Activated B cell treated with CpG ODN at 0.5 μM for 24 hours (primary cell): ENCODE measurements at regions not wholly inside any gene's neighbourhood (a gene's known extent, or its start where the extent isn't known, plus 50 kb on each side); places are given as distances from the start of the nearest gene placed in this dataset.

Experiments
- ATAC-seq: fragments of 200-7000 bp; cut with Tn5 transposase; one replicate; pipeline ENCODE4 v1.10.0; 2021; ENCODE audit warnings: low read depth, mild to moderate bottlenecking, moderate library complexity
- CTCF ChIA-PET: fragments of 350-600 bp; sonication (Branson Sonifier 250); formaldehyde crosslinking; loops from one replicate; lab custom pipeline; 2021; ENCODE audit warnings: antibody characterized with exemption; lab: Charles Lee
- POLR2A ChIA-PET: fragments of 350-600 bp; sonication (Branson Sonifier 250); formaldehyde crosslinking; loops from one replicate; lab custom pipeline; 2021; ENCODE audit warnings: antibody characterized with exemption; lab: Charles Lee
- DNase-seq: peaks from one replicate; pipeline ENCODE4 v3.0.0; 2022
- H3K27ac Mint-ChIP-seq: one replicate; pipeline ENCODE4 v1.8.0; 2020; ENCODE audit warnings: mixed read lengths
- H3K27me3 Mint-ChIP-seq: one replicate; pipeline ENCODE4 v1.8.0; 2021; ENCODE audit warnings: mixed read lengths
- H3K36me3 Mint-ChIP-seq: one replicate; pipeline ENCODE4 v1.8.0; 2021; ENCODE audit warnings: low read depth, mixed read lengths
- H3K4me1 Mint-ChIP-seq: one replicate; pipeline ENCODE4 v1.8.0; 2021; ENCODE audit warnings: mixed read lengths
- H3K4me3 Mint-ChIP-seq: one replicate; pipeline ENCODE4 v1.8.0; 2020; ENCODE audit warnings: mild to moderate bottlenecking, mixed read lengths
- H3K9me3 Mint-ChIP-seq: one replicate; pipeline ENCODE4 v1.8.0; 2020; ENCODE audit warnings: mixed read lengths
- intact Hi-C: fragments of 100-400 bp; cut with micrococcal nuclease; formaldehyde crosslinking; loops from one replicate; pipeline ENCODE4 v1.15.1; 2024
- TF ChIP-seq, protein P1 (sequence below): fragments of 200-600 bp; IDR thresholded peaks from one replicate; pipeline ENCODE4 v1.8.0; 2022; ENCODE audit warnings: antibody characterized with exemption, mild to moderate bottlenecking

DNA sequence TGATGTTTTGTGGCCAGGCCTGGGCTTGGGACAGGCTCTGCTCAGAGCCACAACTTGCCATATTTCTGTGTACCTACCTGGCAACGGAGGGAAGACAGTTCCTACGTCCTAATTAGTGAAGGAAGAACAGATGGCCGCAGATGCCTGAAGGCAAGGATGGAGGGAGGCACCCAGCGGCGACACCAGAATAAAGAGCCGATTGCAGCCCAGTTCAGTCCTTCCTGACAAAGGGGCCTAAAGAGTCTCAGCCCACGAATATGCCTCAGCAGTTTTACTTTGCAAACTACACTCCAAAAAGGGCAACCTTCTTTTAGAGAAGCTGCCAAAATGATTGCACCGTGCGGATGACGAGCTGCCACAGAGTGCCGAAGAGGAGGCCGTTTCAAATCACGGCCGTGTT, 585.8 kb downstream of the GLRX3 start:
- intact Hi-C loops: no loop called here
- TF ChIP-seq, protein P1, sequence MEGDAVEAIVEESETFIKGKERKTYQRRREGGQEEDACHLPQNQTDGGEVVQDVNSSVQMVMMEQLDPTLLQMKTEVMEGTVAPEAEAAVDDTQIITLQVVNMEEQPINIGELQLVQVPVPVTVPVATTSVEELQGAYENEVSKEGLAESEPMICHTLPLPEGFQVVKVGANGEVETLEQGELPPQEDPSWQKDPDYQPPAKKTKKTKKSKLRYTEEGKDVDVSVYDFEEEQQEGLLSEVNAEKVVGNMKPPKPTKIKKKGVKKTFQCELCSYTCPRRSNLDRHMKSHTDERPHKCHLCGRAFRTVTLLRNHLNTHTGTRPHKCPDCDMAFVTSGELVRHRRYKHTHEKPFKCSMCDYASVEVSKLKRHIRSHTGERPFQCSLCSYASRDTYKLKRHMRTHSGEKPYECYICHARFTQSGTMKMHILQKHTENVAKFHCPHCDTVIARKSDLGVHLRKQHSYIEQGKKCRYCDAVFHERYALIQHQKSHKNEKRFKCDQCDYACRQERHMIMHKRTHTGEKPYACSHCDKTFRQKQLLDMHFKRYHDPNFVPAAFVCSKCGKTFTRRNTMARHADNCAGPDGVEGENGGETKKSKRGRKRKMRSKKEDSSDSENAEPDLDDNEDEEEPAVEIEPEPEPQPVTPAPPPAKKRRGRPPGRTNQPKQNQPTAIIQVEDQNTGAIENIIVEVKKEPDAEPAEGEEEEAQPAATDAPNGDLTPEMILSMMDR: no peak
- no peaks in the 10 kb centered on the region for H3K4me1 Mint-ChIP-seq
- ATAC-seq (no peak), DNase-seq (no peak)
- no peaks in the 10 kb centered on the region for H3K27me3 Mint-ChIP-seq
- no peaks in the 10 kb centered on the region for H3K9me3 Mint-ChIP-seq
- no peaks in the 10 kb centered on the region for H3K36me3 Mint-ChIP-seq
- ChIA-PET POLR2A (no interaction called here), CTCF (no interaction called here)
- H3K27ac Mint-ChIP-seq: no peak overlapping the region
- H3K4me3 Mint-ChIP-seq: no peak overlapping the region

DNA sequence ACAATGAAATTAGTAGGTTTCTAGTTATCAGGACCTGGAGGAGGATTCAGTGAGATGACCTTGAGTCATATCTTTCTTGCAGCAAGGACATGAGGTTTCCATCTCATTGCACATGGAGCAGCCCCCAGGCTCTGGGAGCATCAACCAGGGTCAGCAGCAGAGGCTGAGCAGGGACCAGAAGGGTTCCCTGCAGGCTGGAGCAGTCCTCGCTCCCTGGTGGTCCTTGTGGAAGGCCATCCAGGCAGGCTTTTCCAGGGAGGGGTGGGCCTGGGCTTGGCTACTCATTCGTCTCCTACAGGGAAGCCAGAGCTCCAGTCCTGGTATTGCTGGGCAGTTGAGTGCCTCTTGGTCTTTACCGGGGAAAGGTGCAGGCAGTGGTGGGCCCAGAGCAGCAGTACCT, 587.5 kb downstream of the GLRX3 start:
- no peaks in the 10 kb centered on the region for H3K9me3 Mint-ChIP-seq
- TF ChIP-seq, protein P1: no peak
- H3K4me3 Mint-ChIP-seq: no peak overlapping the region
- ChIA-PET POLR2A (no interaction called here), CTCF (no interaction called here)
- ATAC-seq: no peak
- no peak for DNase-seq
- H3K36me3 Mint-ChIP-seq: no peaks in the 10 kb centered on the region
- H3K4me1 Mint-ChIP-seq: no peaks in the 10 kb centered on the region
- no peak overlapping the region for H3K27ac Mint-ChIP-seq
- H3K27me3 Mint-ChIP-seq: no peaks in the 10 kb centered on the region
- intact Hi-C loops: no loop called here

DNA sequence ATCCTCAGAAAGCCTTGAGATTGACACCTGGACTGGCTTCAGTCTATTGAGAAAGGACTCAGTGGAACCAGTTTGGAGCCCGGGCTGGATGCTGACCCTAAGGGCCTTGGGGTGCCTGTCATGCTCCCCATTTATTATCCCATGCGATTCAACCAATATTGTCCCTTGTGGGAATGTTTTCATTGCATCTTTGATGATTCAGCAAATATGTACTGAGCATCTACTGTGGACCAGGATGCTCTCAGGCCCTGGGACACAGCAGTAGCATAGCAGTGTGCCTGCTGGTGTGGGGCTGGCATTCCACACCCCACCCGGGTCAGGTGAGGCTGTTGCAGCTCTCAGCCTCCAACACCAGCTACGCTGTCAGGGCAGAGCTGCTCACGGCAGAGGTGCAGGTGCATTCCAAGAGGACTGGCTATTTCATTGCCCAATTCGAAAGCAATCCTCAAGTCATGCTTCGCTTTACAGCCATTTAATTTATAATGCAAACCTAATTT, 586.0 kb downstream of the TCERG1L start:
- no peak overlapping the region for H3K4me3 Mint-ChIP-seq
- ChIA-PET POLR2A (no interaction called here), CTCF (no interaction called here)
- no peaks in the 10 kb centered on the region for H3K9me3 Mint-ChIP-seq
- H3K36me3 Mint-ChIP-seq: no peaks in the 10 kb centered on the region
- no peaks in the 10 kb centered on the region for H3K4me1 Mint-ChIP-seq
- no peak for DNase-seq
- no peaks in the 10 kb centered on the region for H3K27me3 Mint-ChIP-seq
- intact Hi-C loops: no loop called here
- H3K27ac Mint-ChIP-seq: no peak overlapping the region
- no peak for ATAC-seq
- TF ChIP-seq, protein P1: no peak

DNA sequence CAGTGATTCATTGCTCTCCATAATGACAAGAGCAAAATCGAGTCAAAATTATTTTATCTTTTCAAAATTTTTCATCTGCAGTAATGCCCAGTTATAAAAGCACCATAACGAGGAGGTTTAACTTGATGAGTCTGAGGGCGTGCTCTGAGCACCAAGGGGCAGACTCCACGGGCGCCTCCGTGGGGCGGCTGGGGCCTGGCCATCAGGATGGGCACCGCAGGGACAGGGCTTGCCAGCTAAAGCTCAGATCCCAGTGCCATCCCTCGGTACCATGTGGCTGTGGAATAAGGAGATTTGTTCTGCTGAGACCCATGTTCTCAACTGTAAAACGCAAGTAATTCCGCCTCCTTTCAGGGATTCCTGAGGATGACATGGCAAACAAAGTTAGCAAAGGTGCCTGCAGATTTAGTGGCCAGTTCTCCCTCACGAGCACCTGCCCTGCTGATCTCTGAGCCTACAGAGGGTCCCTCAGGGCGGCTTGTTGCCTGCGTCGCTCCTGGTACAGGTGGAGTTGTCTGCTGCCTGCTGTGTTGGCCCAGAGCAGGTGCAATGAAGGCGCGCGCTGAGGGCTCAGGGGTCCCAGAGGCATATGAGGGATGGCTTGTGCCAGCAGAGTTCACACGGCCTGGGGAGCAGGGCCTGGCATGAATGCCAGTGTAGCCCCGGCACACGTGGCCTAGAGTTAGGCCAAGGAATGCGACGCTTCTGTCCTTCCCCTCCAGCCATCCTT, 584.4 kb downstream of the TCERG1L start:
- no peaks in the 10 kb centered on the region for H3K4me1 Mint-ChIP-seq
- ChIA-PET CTCF (no interaction called here), POLR2A (no interaction called here)
- H3K27ac Mint-ChIP-seq: no peak overlapping the region
- H3K27me3 Mint-ChIP-seq: no peaks in the 10 kb centered on the region
- no peaks in the 10 kb centered on the region for H3K9me3 Mint-ChIP-seq
- TF ChIP-seq, protein P1: no peak
- no peaks in the 10 kb centered on the region for H3K36me3 Mint-ChIP-seq
- no peak overlapping the region for H3K4me3 Mint-ChIP-seq
- ATAC-seq (no peak), DNase-seq (no peak)
- intact Hi-C loops: no loop called here

DNA sequence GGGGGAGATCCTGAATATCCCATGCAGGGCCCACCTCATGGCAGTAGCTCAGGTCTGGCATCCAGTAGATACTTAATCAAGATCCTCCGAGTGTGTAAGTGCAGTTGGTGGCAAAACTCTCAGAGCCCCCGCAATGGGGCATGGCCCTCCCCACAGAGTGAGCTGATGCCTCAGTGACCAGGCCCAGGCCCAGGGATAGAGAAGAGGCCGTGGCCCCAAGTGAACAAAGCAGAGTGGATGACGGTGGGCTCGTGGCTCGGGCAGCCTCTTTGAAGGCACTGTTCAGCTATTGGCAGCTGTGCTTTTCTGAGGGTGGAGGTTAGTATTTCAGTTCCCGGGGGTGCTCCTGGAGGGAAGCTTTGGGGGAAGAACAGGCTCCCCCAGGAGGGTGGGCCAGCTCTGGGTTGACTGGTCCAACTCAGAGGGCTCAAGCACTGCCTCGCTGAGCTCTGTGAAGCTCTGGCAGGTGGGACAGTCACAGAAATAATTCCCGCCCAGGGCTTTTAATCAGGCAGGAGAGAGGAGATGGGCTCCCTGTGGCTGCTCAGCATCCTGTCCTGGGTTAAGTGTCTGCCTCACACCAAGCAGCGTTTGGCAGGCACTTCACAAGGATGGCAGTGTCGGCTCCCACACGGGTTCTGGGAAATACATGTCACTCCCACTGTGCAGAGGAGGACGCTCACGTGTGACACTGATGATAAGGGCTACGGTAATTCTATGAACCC, 583.6 kb downstream of the TCERG1L start:
- ChIA-PET CTCF (no interaction called here), POLR2A (no interaction called here)
- DNase-seq (no peak), ATAC-seq (no peak)
- H3K4me1 Mint-ChIP-seq: no peaks in the 10 kb centered on the region
- no peak overlapping the region for H3K4me3 Mint-ChIP-seq
- H3K27me3 Mint-ChIP-seq: no peaks in the 10 kb centered on the region
- intact Hi-C loops: no loop called here
- H3K36me3 Mint-ChIP-seq: no peaks in the 10 kb centered on the region
- H3K9me3 Mint-ChIP-seq: no peaks in the 10 kb centered on the region
- H3K27ac Mint-ChIP-seq: no peak overlapping the region
- TF ChIP-seq, protein P1: no peak
